Fibroblast of pulmonary artery (primary cell): ENCODE measurements at regions not wholly inside any gene's neighbourhood (a gene's known extent, or its start where the extent isn't known, plus 50 kb on each side); places are given as distances from the start of the nearest gene placed in this dataset.
"Not testable (repeated sequence)": the region's sequence is repeated elsewhere in the genome, so short reads cannot be mapped to it uniquely, and the experiment has no call there.

Experiments
- DNase-seq: peaks from one replicate; pipeline ENCODE4 v3.0.0-alpha.2; 2010; ENCODE audit warnings: low read depth
- H3K4me3 ChIP-seq: replicated peaks from 2 replicates; pipeline ENCODE4 v1.5.1; 2011; ENCODE audit warnings: low read depth, mild to moderate bottlenecking, control low read depth, low read length, moderate library complexity
- CTCF ChIP-seq: IDR thresholded peaks from 2 replicates; pipeline ENCODE4 v1.5.1; 2011; ENCODE audit warnings: mild to moderate bottlenecking, control low read depth, low read length, inconsistent platforms; ENCODE audit errors: missing control alignments

GRCh38 chr7:116368965-116369364 lies 130.6 kb upstream of the CAV2 start:
- TF ChIP-seq CTCF, result no peak
- no peak overlapping the region for H3K4me3 ChIP-seq
- no peak for DNase-seq

DNA sequence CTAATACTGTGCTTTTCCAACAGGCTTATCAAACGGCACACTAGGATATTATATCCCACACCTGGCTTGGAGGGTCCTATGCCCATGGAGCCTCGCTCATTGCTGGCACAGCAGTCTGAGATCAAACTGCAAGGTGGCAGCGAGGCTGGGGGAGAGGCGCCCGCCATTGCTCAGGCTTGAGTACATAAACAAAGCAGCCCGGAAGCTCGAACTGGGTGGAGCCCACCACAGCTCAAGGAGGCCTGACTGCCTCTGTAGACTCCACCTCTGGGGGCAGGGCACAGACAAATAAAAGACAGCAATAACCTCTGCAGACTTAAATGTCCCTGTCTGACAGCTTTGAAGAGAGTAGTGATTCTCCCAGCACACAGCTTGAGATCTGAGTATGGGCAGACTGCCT lies 128.0 kb upstream of the CAV2 start:
- H3K4me3 ChIP-seq, DNase-seq: not testable (repeated sequence)

- H3K4me3 ChIP-seq, DNase-seq: not testable (repeated sequence)
These were observed 126.3 kb upstream of the CAV2 start for GRCh38 chr7:116373229-116373628.

GRCh38 chr7:116377721-116378120 lies 121.8 kb upstream of the CAV2 start:
- TF ChIP-seq CTCF, result no peak
- DNase-seq, result no peak
- no peak overlapping the region for H3K4me3 ChIP-seq

DNA sequence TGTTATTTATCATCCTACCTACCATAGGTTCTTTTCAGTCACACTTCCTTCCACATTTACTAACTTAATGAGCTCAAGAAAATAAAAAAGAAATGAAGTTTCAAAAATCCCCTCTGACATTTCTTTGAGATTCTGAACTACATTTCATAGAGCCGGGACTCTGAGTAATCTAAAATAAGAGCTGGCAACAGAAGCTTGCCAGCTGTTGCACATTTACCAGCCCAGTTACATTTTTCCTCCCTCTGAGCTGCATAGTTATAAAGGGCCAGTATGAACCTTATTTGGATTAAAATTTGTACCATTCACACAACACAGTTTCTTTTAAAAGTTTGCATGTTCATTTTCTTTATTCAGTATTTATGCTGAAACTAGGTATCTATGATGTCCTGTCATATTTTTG lies 119.5 kb upstream of the CAV2 start:
- DNase-seq, result peak; percentile 62
- no peak overlapping the region for H3K4me3 ChIP-seq
- no peak for TF ChIP-seq CTCF

DNA sequence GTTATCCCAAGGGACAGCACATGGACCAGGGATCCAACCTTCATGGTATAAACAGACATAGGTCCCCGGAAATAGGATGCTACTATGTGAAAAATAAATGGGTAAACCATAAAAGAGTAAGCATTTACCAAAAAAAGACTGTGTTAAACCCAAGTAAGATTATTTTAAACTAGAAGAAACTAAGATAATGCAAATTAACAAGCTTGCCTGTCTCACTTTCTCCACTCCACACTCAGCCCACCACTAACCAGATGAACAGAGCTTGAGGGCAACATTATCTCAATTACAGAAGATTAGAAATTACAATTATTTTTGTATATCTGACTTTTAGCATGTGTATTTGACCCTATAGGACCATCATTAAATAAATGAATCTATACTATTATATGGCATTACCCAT lies 117.2 kb upstream of the CAV2 start:
- no peak overlapping the region for H3K4me3 ChIP-seq
- no peak for DNase-seq
- TF ChIP-seq CTCF, result no peak

GRCh38 chr7:116384936-116385635 lies 114.5 kb upstream of the CAV2 start:
- DNase-seq, result no peak
- no peak overlapping the region for H3K4me3 ChIP-seq
- no peak for TF ChIP-seq CTCF

- no peak for TF ChIP-seq CTCF
- no peak overlapping the region for H3K4me3 ChIP-seq
- DNase-seq, result no peak
These were observed 112.9 kb upstream of the CAV2 start for GRCh38 chr7:116386674-116387073.
